Naive B cell (primary cell): ENCODE measurements at regions not wholly inside any gene's neighbourhood (a gene's known extent, or its start where the extent isn't known, plus 50 kb on each side); places are given as distances from the start of the nearest gene placed in this dataset.
"Not testable (repeated sequence)": the region's sequence is repeated elsewhere in the genome, so short reads cannot be mapped to it uniquely, and the experiment has no call there.

Experiments
- ATAC-seq, 2 donors: fragments of 150-1000 bp; cut with Tn5 transposase; 2 replicates each; pipeline ENCODE4 v1.10.0; 2021; ENCODE audit warnings: low read depth in 2 of 2, mild to moderate bottlenecking in 2 of 2, moderate library complexity in 2 of 2
- DNase-seq: peaks from one replicate; pipeline ENCODE4 v3.0.0; 2022
- H3K27ac Mint-ChIP-seq, 6 donors: one replicate each; pipeline ENCODE4 v1.8.0; 2020 to 2022; ENCODE audit warnings: mild to moderate bottlenecking in 6 of 6, mixed read lengths in 6 of 6, moderate library complexity in 5 of 6, inconsistent platforms in 2 of 6
- H3K27me3 Mint-ChIP-seq, 3 donors: one replicate each; pipeline ENCODE4 v1.8.0; 2021 to 2022; ENCODE audit warnings: mixed read lengths in 3 of 3, mild to moderate bottlenecking in 1 of 3
- H3K36me3 Mint-ChIP-seq, 2 donors: one replicate each; pipeline ENCODE4 v1.8.0; 2020 to 2022; ENCODE audit warnings: mixed read lengths in 2 of 2, inconsistent platforms in 1 of 2, mild to moderate bottlenecking in 1 of 2
- H3K4me1 Mint-ChIP-seq, 3 donors: one replicate each; pipeline ENCODE4 v1.8.0; 2020 to 2022; ENCODE audit warnings: mixed read lengths in 3 of 3, inconsistent platforms in 1 of 3, mild to moderate bottlenecking in 1 of 3, moderate library complexity in 1 of 3
- H3K4me3 Mint-ChIP-seq, 8 donors: one replicate each; pipeline ENCODE4 v1.8.0; 2020 to 2022; ENCODE audit warnings: mild to moderate bottlenecking in 8 of 8, mixed read lengths in 8 of 8, moderate library complexity in 8 of 8, inconsistent platforms in 2 of 8
- H3K9me3 Mint-ChIP-seq, 7 donors: one replicate each; pipeline ENCODE4 v1.8.0; 2020 to 2022; ENCODE audit warnings: mixed read lengths in 7 of 7, mild to moderate bottlenecking in 5 of 7, inconsistent platforms in 2 of 7, moderate library complexity in 1 of 7

DNA sequence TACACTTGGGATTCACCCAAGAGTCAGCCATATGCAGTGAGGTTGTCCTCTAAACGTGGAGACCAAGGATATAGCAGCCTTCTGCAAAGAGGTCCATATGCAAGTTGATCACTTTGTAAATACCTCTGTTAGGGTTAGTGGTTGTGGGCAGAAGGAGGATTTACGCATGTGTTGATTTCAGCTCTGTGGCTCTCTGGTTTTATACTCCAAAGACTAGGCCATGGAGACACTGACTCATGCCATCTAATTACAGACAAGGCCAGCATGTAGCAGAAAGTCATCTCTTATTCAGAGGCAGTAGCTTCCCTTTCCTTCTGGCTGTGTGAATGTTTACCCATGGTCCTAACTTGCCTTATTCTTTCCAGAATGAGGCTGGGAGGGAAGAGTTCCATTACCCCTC is 140.9 kb upstream of the GOLGA6L4 start:
- DNase-seq, H3K9me3 Mint-ChIP-seq, H3K4me1 Mint-ChIP-seq, H3K36me3 Mint-ChIP-seq, H3K4me3 Mint-ChIP-seq, H3K27me3 Mint-ChIP-seq, H3K27ac Mint-ChIP-seq, ATAC-seq: not testable (repeated sequence)

DNA sequence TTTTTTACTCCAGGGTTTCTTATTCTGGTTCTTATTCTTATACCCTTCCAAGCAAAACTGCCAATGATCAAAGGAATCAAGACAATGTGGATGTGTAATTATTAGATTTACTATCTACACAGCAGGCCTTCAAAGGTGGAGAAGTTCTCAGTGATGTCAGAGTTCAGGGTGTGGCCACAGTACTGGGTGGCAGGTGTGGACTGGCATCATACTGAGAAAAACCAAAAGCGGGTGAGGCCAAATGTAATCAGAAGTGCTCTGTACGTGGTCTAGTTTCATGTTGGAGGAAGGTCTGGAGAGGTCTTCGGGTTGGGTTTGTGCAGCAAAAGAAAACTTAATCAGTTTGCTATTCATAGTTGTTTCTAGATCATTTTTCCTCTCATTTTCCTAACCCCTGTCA is 138.5 kb upstream of the GOLGA6L4 start:
- H3K4me1 Mint-ChIP-seq, DNase-seq, H3K9me3 Mint-ChIP-seq, H3K4me3 Mint-ChIP-seq, H3K27ac Mint-ChIP-seq, H3K36me3 Mint-ChIP-seq, ATAC-seq: not testable (repeated sequence)
- peaks cover 4 to 19% (median 5%) of the 10 kb centered on the region in 3 donors for H3K27me3 Mint-ChIP-seq

DNA sequence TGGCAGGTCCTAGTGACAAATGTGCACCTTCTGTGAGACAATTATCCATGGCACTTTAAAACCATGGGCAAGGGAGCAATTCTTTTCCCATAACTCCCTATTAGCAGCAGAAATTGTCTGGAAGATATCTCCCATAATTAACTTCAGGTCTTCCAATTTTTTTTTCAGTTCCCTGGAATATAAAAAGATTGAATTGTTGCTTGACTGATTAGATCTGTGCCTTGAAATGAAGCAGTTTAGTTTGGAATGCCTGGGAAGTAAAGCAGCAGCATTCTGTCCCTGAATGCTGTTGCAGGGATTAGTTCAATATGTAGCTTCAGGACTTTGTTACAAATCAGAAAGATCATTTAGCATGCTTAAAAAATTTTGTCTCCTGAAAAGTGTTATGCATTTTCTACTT is 137.0 kb upstream of the GOLGA6L4 start:
- H3K27ac Mint-ChIP-seq = no peak overlapping the region
- H3K36me3 Mint-ChIP-seq = no peaks in the 10 kb centered on the region
- H3K4me1 Mint-ChIP-seq = peaks cover 5 to 9% (median 7%) of the 10 kb centered on the region in 3 donors
- H3K9me3 Mint-ChIP-seq = peaks cover 0 to 4% (median 0%) of the 10 kb centered on the region in 7 donors
- no peak overlapping the region for H3K4me3 Mint-ChIP-seq
- ATAC-seq = no peak
- no peak for DNase-seq
- peaks cover 10 to 23% (median 15%) of the 10 kb centered on the region in 3 donors for H3K27me3 Mint-ChIP-seq

DNA sequence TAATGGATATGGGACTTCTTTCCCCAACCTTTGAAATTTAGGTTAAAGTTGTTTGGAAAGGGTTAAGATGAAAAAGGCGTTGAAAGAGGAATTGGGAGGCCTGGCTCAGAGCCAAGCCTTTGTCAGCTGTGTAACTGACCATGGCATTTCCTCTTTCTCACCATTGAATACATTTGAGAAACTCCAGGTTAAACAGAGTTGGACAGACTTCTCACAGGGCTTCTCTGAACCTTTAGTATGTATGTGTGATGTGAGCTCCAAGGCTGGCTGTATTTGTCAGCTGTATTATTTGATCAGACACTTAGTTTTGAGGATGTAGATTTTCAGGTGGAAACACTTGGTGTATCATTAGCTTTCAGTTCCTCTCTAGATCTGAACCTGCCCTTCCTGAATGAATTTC is 136.4 kb upstream of the GOLGA6L4 start:
- Mint-ChIP-seq H3K27me3 (peaks cover 16 to 23% (median 16%) of the 10 kb centered on the region in 3 donors), H3K36me3 (no peaks in the 10 kb centered on the region), H3K4me1 (peaks cover 5 to 9% (median 7%) of the 10 kb centered on the region in 3 donors), H3K4me3 (no peak overlapping the region), H3K9me3 (peaks cover 0 to 4% (median 0%) of the 10 kb centered on the region in 7 donors), H3K27ac (no peak overlapping the region)
- DNase-seq (peak; percentile 0), ATAC-seq (peak; percentile 41 to 51)

DNA sequence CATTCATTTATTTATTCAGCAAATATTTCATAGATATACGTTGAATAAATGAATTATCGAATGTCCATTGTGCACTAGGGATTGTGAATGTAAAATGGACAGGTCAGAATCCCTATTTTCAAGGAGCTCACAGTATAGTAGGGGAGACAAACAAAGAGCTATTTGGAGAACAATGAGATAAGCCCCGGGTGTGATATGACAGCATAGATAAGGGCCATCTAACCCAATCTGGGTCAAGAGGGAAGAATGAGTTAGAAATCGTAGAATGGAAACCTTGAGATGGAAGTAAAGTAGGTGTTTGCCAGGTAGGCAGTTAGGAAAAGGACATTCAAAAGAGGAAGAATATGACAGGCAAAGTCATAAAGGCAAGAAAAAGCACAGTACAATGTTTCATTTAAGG is 132.2 kb upstream of the GOLGA6L4 start:
- Mint-ChIP-seq H3K27ac (no peak overlapping the region), H3K4me3 (peak overlapping the region in 1 of 8 donors; percentile 1), H3K36me3 (no peaks in the 10 kb centered on the region), H3K27me3 (peaks cover 16 to 28% (median 16%) of the 10 kb centered on the region in 3 donors), H3K9me3 (peaks cover 0 to 4% (median 0%) of the 10 kb centered on the region in 7 donors), H3K4me1 (peaks cover 5 to 9% (median 7%) of the 10 kb centered on the region in 3 donors)
- no peak for ATAC-seq
- DNase-seq = no peak

DNA sequence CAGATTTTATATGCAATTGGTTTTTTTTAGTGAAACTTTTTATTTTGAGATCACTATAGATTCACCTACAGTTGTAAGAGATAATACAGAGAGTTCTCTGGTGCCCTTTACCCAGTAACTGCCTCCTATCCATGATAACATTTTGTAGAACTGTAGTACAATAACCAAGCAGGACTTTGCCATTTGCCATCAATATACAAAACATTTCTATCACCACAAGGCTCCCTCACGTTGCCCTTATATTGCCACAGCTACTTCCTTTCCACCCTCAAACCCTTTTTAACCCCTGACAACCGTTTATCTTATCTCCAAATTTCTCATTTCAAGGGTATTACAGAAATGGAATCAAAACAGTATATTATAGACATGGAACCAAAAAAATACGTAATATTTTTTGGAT is 130.7 kb upstream of the GOLGA6L4 start:
- ATAC-seq = no peak
- H3K9me3 Mint-ChIP-seq = peaks cover 0 to 4% (median 0%) of the 10 kb centered on the region in 7 donors
- H3K4me1 Mint-ChIP-seq = no peaks in the 10 kb centered on the region
- H3K36me3 Mint-ChIP-seq = no peaks in the 10 kb centered on the region
- DNase-seq = no peak
- no peak overlapping the region for H3K4me3 Mint-ChIP-seq
- H3K27me3 Mint-ChIP-seq = peaks cover 16 to 25% (median 19%) of the 10 kb centered on the region in 3 donors
- H3K27ac Mint-ChIP-seq = peak overlapping the region in 1 of 6 donors; percentile 1

DNA sequence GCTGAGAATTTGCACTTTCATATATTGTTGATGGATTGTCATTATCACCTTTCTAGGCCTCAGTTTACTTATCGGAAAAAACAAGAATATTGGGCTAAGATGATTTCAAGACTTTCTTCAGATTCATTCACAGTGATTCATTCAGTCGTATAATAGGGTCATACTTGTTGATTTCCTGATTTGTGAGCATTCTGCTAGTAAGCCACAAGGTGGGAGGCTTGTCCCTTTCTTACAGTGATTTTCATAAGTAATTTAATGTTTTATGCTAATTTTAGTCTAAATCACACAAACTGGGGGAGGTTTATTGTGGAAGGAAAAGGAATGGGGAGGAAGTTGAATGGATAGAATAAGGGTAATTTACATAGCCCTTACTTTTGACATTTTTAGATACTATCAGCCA is 126.8 kb upstream of the GOLGA6L4 start:
- no peak overlapping the region for H3K27ac Mint-ChIP-seq
- DNase-seq = no peak

DNA sequence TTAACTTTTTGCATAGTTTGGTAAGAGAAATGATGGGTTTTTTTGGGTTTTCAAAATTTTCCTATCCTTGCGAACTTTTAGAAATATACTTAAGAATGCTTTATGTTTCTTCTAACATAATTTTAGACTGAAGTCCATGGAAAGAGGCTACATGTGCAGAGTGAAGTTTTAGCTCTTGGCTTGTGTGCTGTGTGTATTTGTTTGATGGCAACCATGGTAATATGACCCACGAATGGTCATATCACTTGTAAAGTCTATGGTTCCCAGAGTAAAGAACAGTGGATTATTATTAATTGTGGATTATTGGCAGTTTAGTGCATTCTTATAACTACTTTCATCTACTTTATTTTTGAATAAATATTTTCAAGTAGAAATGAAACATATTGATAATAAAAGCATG is 124.0 kb upstream of the GOLGA6L4 start:
- Mint-ChIP-seq H3K4me3 (no peak overlapping the region), H3K9me3 (peaks cover 0 to 2% (median 0%) of the 10 kb centered on the region in 7 donors), H3K4me1 (no peaks in the 10 kb centered on the region), H3K27ac (no peak overlapping the region), H3K36me3 (no peaks in the 10 kb centered on the region), H3K27me3 (peaks cover 16 to 26% (median 19%) of the 10 kb centered on the region in 3 donors)
- DNase-seq = no peak
- no peak for ATAC-seq

More for the DNA sequence above, 126.8 kb upstream of the GOLGA6L4 start:
- Mint-ChIP-seq H3K36me3 (no peaks in the 10 kb centered on the region), H3K27me3 (peaks cover 12% of the 10 kb centered on the region in 3 donors), H3K4me1 (no peaks in the 10 kb centered on the region), H3K4me3 (no peak overlapping the region), H3K9me3 (no peaks in the 10 kb centered on the region)
- ATAC-seq = no peak

DNA sequence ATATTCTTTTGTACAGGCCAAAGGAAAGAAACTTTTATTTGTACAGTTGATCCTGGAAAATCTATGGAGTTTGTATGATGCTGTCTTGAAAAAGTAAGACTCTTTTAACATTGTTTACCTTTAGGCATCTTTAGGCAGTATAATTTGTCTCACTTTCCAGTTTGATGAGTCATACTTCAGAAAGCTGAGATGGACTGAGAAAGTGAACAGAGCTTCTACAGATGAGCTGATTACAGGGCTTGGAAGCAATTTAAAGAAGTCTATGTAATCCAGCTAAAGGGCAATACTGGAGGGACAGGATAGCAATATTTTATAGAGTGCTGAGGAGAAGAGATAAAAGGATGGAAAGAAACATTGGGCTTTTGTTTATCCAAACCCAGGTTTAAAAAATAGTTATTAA is 123.5 kb upstream of the GOLGA6L4 start:
- Mint-ChIP-seq H3K27ac (no peak overlapping the region), H3K27me3 (peaks cover 16 to 30% (median 20%) of the 10 kb centered on the region in 3 donors), H3K36me3 (no peaks in the 10 kb centered on the region), H3K4me1 (no peaks in the 10 kb centered on the region), H3K9me3 (peaks cover 0 to 2% (median 0%) of the 10 kb centered on the region in 7 donors), H3K4me3 (no peak overlapping the region)
- DNase-seq (no peak), ATAC-seq (no peak)

DNA sequence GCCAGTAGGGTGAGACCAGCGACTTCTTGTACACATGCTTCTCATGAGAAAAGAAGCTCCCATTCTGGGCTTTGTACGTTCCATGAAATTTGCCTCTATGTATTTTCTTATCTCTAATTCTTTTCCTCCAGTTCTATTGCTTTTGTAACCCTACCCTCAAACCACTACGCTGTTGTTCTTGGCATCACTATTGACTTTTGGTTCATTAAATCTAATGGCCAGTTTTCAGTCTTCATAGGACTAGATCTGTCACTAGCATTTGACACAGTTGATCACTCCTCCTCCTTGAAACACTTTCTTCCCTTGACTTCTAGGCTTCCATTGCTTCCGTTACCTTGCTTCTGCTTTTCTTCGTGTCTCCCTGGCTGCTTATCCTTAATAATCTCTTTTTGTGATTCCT is 121.7 kb upstream of the GOLGA6L4 start:
- Mint-ChIP-seq H3K4me3 (no peak overlapping the region), H3K9me3 (peaks cover 0 to 2% (median 0%) of the 10 kb centered on the region in 7 donors), H3K27me3 (peaks cover 16 to 37% (median 25%) of the 10 kb centered on the region in 3 donors), H3K36me3 (no peaks in the 10 kb centered on the region), H3K27ac (peak overlapping the region in 1 of 6 donors; percentile 46), H3K4me1 (no peaks in the 10 kb centered on the region)
- DNase-seq (no peak), ATAC-seq (no peak)

DNA sequence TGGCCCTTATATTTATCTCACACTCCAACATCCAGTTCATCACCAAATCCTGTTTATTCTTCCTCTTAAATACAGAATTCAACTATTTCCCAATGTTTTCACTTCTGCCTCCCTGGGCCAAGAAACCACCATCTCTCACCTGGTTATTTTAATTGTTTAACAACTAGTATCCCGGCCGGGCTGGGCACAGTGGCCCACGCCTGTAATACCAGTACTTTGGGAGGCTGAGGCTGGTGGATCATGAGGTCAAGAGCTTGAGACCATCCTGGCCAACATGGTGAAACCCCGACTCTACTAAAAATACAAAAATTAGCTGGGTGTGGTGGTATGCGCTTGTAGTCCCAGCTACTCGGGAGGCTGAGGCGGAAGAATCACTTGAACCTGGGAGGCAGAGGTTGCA is 120.9 kb upstream of the GOLGA6L4 start:
- not testable (repeated sequence) for H3K4me1 Mint-ChIP-seq, H3K9me3 Mint-ChIP-seq, H3K27ac Mint-ChIP-seq, H3K4me3 Mint-ChIP-seq, ATAC-seq, H3K36me3 Mint-ChIP-seq, DNase-seq
- H3K27me3 Mint-ChIP-seq = peaks cover 21 to 35% (median 32%) of the 10 kb centered on the region in 3 donors

DNA sequence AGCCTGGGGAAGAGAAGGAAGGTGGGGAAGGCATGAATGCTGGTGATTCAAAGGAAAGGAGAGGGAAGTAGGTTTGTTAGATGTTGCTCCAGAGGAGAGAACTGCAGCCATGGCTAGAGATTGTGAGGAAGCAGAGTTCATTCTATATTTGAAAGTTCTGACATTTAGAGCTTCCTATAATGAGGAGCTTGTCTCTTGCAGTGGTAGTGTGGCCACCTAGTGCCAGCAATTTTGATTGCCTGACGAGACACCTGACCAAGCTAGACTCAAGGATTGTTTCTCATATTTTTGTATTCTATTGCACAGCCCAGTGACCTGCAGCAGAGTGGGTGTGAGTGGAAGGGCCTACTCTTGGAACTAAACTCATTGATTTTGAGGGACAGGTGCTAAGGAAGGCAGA is 116.2 kb upstream of the GOLGA6L4 start:
- ATAC-seq = not testable (repeated sequence)
- peaks cover 10 to 32% (median 19%) of the 10 kb centered on the region in 3 donors for H3K27me3 Mint-ChIP-seq

DNA sequence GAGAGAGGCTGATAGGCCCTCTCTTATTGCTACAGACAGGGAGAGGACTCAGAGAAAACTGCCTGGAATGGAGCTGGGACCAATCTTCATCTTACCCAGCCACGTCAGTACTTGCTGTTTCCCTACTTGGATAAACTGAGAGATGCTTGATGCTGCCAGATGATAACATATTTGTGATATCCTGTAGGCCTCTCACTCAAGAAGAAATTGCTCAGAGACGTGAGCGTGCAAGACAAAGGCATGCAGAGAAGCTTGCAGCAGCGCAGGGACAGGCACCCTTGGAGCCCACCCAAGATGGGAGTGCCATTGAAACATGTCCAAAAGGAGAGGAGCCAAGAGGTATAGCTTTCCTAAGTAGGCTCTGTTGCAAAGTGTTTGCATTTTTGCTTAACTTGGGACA is 114.7 kb upstream of the GOLGA6L4 start:
- not testable (repeated sequence) for H3K4me3 Mint-ChIP-seq, DNase-seq, H3K9me3 Mint-ChIP-seq, H3K4me1 Mint-ChIP-seq, ATAC-seq, H3K27ac Mint-ChIP-seq, H3K36me3 Mint-ChIP-seq
- H3K27me3 Mint-ChIP-seq = peaks cover 7 to 41% (median 24%) of the 10 kb centered on the region in 3 donors

More for the DNA sequence above, 116.2 kb upstream of the GOLGA6L4 start:
- not testable (repeated sequence) for DNase-seq, H3K9me3 Mint-ChIP-seq, H3K27ac Mint-ChIP-seq, H3K4me1 Mint-ChIP-seq, H3K36me3 Mint-ChIP-seq, H3K4me3 Mint-ChIP-seq

DNA sequence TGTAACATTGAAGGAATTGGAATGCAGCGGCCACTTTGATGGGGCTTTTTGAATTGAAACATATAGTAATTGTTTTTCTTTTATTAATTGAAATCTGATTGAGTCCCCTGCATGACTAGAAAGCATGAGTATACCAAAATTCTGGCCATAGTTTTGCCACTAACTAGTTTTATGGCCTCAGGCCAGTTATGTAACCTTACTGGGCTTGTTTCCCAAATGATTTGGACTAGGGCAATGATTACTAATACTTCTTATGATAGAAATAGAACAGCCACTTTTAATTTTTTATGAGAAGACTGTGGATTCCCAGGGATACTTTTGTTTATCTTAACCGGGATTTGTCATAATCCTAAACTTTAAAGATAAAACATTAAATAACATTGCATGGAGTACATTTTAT is 106.9 kb upstream of the GOLGA6L4 start:
- not testable (repeated sequence) for ATAC-seq, H3K27ac Mint-ChIP-seq, DNase-seq, H3K9me3 Mint-ChIP-seq, H3K36me3 Mint-ChIP-seq, H3K4me1 Mint-ChIP-seq, H3K4me3 Mint-ChIP-seq
- H3K27me3 Mint-ChIP-seq = peaks cover 4 to 37% (median 18%) of the 10 kb centered on the region in 3 donors
